GM08714 (cell line): ENCODE measurements at regions not wholly inside any gene's neighbourhood (a gene's known extent, or its start where the extent isn't known, plus 50 kb on each side); places are given as distances from the start of the nearest gene placed in this dataset.

Source experiments
- H3K4me3 ChIP-seq: fragments of 200-500 bp; sonication (Bioruptor generic); 2 replicates; pipeline ENCODE4 v1.5.1; 2014; ENCODE audit warnings: mild to moderate bottlenecking, low read length, inconsistent platforms
- ZNF274 ChIP-seq: IDR thresholded peaks from 2 replicates; pipeline ENCODE4 v1.6.1; 2012; ENCODE audit warnings: mild to moderate bottlenecking, low read depth, low read length

GRCh38 chr10:128735996-128736395, 609.8 kb upstream of the MKI67 start:
- H3K4me3 ChIP-seq, result no peak overlapping the region
- no peak for TF ChIP-seq ZNF274

GRCh38 chr10:128738386-128738915, 612.2 kb upstream of the MKI67 start:
- H3K4me3 ChIP-seq, result no peak overlapping the region
- no peak for TF ChIP-seq ZNF274

GRCh38 chr10:128739930-128740329, 613.7 kb upstream of the MKI67 start:
- TF ChIP-seq ZNF274, result no peak
- H3K4me3 ChIP-seq, result no peak overlapping the region

- no peak overlapping the region for H3K4me3 ChIP-seq
- no peak for TF ChIP-seq ZNF274
Measured at GRCh38 chr10:128741180-128741579, 615.0 kb upstream of the MKI67 start.

GRCh38 chr10:128741680-128742079, 615.5 kb upstream of the MKI67 start:
- TF ChIP-seq ZNF274, result no peak
- H3K4me3 ChIP-seq, result no peak overlapping the region

- no peak for TF ChIP-seq ZNF274
- H3K4me3 ChIP-seq, result no peak overlapping the region
Measured at GRCh38 chr10:128744092-128744491, 617.9 kb upstream of the MKI67 start.

GRCh38 chr10:128744811-128745305, 618.6 kb upstream of the MKI67 start:
- no peak for TF ChIP-seq ZNF274
- H3K4me3 ChIP-seq, result no peak overlapping the region

GRCh38 chr10:128747582-128748346, 621.5 kb upstream of the MKI67 start:
- no peak overlapping the region for H3K4me3 ChIP-seq
- no peak for TF ChIP-seq ZNF274

- TF ChIP-seq ZNF274, result no peak
- no peak overlapping the region for H3K4me3 ChIP-seq
Measured at GRCh38 chr10:128751284-128751683, 625.1 kb upstream of the MKI67 start.

- no peak overlapping the region for H3K4me3 ChIP-seq
- TF ChIP-seq ZNF274, result no peak
Measured at GRCh38 chr10:128751851-128752250, 625.6 kb upstream of the MKI67 start.

GRCh38 chr10:128759174-128759573, 633.0 kb upstream of the MKI67 start:
- no peak for TF ChIP-seq ZNF274
- H3K4me3 ChIP-seq, result no peak overlapping the region

- H3K4me3 ChIP-seq, result no peak overlapping the region
- TF ChIP-seq ZNF274, result no peak
Measured at GRCh38 chr10:128763588-128763987, 637.4 kb upstream of the MKI67 start.

GRCh38 chr10:128764190-128764589, 638.0 kb upstream of the MKI67 start:
- no peak for TF ChIP-seq ZNF274
- H3K4me3 ChIP-seq, result no peak overlapping the region

GRCh38 chr10:128766915-128767314, 640.7 kb upstream of the MKI67 start:
- H3K4me3 ChIP-seq, result no peak overlapping the region
- no peak for TF ChIP-seq ZNF274

GRCh38 chr10:128774979-128775378, 648.8 kb upstream of the MKI67 start:
- no peak for TF ChIP-seq ZNF274
- H3K4me3 ChIP-seq, result no peak overlapping the region

- TF ChIP-seq ZNF274, result no peak
- H3K4me3 ChIP-seq, result no peak overlapping the region
Measured at GRCh38 chr10:128775743-128776142, 649.5 kb upstream of the MKI67 start.
